Kidney epithelial cell (primary cell): ENCODE measurements at regions not wholly inside any gene's neighbourhood (a gene's known extent, or its start where the extent isn't known, plus 50 kb on each side); places are given as distances from the start of the nearest gene placed in this dataset.

ENCODE experiments used
- DNase-seq: peaks from one replicate; pipeline ENCODE4 v3.0.0-alpha.2; 2010; ENCODE audit warnings: low read depth
- H3K27me3 ChIP-seq: 2 replicates; pipeline ENCODE4 v1.6.0; 2011; ENCODE audit warnings: low read length; ENCODE audit not compliant: control insufficient read depth, insufficient read depth
- H3K36me3 ChIP-seq: 2 replicates; pipeline ENCODE4 v1.5.1; 2011; ENCODE audit warnings: low read length; ENCODE audit not compliant: control insufficient read depth, insufficient read depth
- H3K4me3 ChIP-seq: 2 replicates; pipeline ENCODE4 v1.5.1; 2011; ENCODE audit warnings: low read depth, mild to moderate bottlenecking, control low read depth, low read length
- CTCF ChIP-seq: IDR thresholded peaks from 2 replicates; pipeline ENCODE4 v1.5.1; 2011; ENCODE audit warnings: mild to moderate bottlenecking, moderate library complexity, low read length, control low read depth, inconsistent platforms; ENCODE audit not compliant: insufficient read depth, poor library complexity, severe bottlenecking

GRCh38 chr10:123455861-123456260 is 210.3 kb upstream of the GPR26 start:
- Histone ChIP-seq H3K36me3 (no peaks in the 10 kb centered on the region), H3K4me3 (no peak overlapping the region), H3K27me3 (no peaks in the 10 kb centered on the region)
- TF ChIP-seq CTCF, result no peak
- DNase-seq, result no peak

- TF ChIP-seq CTCF, result no peak
- no peak for DNase-seq
- Histone ChIP-seq H3K36me3 (no peaks in the 10 kb centered on the region), H3K27me3 (no peaks in the 10 kb centered on the region), H3K4me3 (no peak overlapping the region)
These were observed 207.2 kb upstream of the GPR26 start for GRCh38 chr10:123458933-123459332.

GRCh38 chr10:123459371-123460091 is 206.6 kb upstream of the GPR26 start:
- TF ChIP-seq CTCF, result no peak
- Histone ChIP-seq H3K27me3 (no peaks in the 10 kb centered on the region), H3K4me3 (no peak overlapping the region), H3K36me3 (no peaks in the 10 kb centered on the region)
- no peak for DNase-seq

GRCh38 chr10:123462246-123462645 is 203.9 kb upstream of the GPR26 start:
- DNase-seq, result no peak
- no peak for TF ChIP-seq CTCF
- no peak overlapping the region for H3K4me3 ChIP-seq
- H3K36me3 ChIP-seq, result no peaks in the 10 kb centered on the region
- H3K27me3 ChIP-seq, result no peaks in the 10 kb centered on the region

GRCh38 chr10:123462756-123463155 is 203.4 kb upstream of the GPR26 start:
- no peak for DNase-seq
- Histone ChIP-seq H3K4me3 (no peak overlapping the region), H3K27me3 (no peaks in the 10 kb centered on the region), H3K36me3 (no peaks in the 10 kb centered on the region)
- no peak for TF ChIP-seq CTCF

- H3K27me3 ChIP-seq, result no peaks in the 10 kb centered on the region
- H3K4me3 ChIP-seq, result no peak overlapping the region
- TF ChIP-seq CTCF, result no peak
- H3K36me3 ChIP-seq, result no peaks in the 10 kb centered on the region
- no peak for DNase-seq
These were observed 203.0 kb upstream of the GPR26 start for GRCh38 chr10:123463181-123463580.
